GM12875 (cell line): ENCODE measurements at regions not wholly inside any gene's neighbourhood (a gene's known extent, or its start where the extent isn't known, plus 50 kb on each side); places are given as distances from the start of the nearest gene placed in this dataset.

Experiments used
- H3K4me3 ChIP-seq: one replicate; pipeline ENCODE4 v1.5.1; 2011; ENCODE audit warnings: low read depth, low read length, control low read depth
- TF ChIP-seq, protein P1 (sequence below): IDR thresholded peaks from 2 replicates; pipeline ENCODE4 v1.5.1; 2011; ENCODE audit warnings: low read depth, mild to moderate bottlenecking, control low read depth, inconsistent platforms, low read length, moderate library complexity, borderline replicate concordance; ENCODE audit not compliant: insufficient read depth

DNA sequence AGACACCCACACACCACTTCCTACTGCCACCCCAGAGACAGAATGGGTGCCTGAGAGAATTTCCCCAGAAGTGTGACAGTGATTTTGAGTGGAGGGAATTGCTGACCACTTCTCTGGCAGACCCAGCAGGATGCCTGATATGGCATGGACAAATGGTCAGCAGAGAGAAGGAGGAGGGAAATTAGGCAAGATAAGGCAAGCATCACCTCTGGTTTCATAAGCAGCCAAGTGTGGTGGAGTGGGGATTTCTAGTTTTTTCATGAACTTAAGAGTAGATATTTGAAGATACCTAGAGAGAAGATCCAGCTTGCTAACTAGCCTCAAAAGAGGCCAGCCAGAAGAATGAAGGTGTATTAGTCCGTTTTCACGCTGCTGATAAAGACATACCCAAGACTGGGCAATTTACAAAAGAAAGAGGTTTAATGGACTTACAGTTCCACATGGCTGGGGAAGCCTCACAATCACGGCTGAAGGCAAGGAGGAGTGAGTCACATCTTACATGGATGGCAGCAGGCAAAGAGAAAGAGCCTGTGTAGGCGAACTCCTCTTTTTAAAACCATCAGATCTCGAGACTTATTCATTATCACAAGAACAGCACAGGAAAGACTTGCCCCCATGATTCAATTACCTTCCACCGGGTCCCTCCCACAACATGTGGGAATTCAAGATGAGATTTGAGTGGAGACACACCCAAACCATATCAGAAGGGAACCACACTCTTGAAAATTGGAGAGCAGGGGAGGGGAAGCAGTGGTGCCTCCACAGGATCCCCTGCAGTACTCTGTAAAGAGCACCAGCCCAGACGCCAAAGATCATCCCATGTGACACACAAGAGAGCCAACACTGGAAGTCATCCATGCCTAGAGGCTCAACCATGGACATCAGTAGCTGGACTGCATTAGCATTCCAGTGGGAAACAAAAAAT lies 64.2 kb downstream of the RBM43 start:
- H3K4me3 ChIP-seq: no peak overlapping the region

DNA sequence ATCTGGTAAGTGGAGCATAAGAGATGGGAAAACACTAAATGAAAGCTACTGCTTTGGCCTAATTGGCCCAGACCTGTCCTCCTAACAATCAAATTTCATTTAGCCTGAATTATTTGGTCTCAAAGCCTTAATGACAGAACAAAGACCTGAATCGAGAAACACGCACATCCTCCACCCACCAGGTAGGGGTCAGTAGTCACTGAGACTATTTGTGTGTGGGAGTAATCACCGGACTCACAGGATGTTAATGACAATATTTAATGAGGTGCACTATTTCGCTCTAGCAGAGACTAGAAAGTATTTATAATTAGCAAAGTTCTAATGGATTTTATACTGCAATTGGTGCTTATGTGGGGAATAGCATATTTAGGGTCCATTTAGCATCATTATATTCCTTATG lies 68.1 kb downstream of the RBM43 start:
- TF ChIP-seq, protein P1, sequence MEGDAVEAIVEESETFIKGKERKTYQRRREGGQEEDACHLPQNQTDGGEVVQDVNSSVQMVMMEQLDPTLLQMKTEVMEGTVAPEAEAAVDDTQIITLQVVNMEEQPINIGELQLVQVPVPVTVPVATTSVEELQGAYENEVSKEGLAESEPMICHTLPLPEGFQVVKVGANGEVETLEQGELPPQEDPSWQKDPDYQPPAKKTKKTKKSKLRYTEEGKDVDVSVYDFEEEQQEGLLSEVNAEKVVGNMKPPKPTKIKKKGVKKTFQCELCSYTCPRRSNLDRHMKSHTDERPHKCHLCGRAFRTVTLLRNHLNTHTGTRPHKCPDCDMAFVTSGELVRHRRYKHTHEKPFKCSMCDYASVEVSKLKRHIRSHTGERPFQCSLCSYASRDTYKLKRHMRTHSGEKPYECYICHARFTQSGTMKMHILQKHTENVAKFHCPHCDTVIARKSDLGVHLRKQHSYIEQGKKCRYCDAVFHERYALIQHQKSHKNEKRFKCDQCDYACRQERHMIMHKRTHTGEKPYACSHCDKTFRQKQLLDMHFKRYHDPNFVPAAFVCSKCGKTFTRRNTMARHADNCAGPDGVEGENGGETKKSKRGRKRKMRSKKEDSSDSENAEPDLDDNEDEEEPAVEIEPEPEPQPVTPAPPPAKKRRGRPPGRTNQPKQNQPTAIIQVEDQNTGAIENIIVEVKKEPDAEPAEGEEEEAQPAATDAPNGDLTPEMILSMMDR: no peak
- H3K4me3 ChIP-seq: no peak overlapping the region

More for the DNA sequence above, 64.2 kb downstream of the RBM43 start:
- TF ChIP-seq, protein P1: no peak

DNA sequence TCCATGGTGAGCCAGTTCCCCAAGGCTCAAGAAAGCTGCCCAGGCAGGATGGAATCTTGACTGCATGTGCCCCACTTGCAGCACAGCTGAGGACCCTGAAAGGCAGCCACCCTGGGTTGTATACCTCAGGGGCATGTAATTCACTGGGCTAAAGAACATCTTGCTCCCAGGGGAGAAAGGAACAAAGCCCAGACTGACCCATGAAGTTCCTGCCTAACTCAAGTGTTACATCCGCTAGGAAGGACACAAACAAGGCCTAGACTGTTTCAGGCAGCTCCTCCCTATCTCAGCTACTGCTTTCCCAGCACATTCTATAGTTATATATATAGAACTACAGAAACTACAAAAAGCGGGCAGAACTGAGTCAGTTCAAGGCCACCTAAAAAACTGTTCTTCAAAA lies 69.0 kb downstream of the RBM43 start:
- H3K4me3 ChIP-seq: no peak overlapping the region
- TF ChIP-seq, protein P1: no peak

DNA sequence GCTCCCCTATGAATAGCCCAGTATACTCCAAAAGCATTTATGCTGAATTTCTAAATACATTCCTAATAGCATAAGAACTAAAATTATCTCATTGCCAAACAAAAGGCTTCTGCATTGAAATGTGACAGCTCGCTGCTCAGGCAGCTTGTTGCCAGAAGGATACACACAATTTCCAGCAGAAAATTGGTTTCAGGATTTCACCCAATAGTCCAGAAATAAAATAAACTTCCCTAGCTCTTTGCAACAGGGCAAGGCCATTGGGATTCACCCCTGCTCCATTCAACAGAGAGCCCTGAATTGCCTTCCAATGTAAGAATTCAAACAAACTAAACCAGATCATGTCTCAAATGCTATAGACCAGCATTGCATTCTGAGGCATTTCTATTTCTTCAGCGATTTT lies 70.7 kb downstream of the RBM43 start:
- TF ChIP-seq, protein P1: no peak
- H3K4me3 ChIP-seq: no peak overlapping the region

DNA sequence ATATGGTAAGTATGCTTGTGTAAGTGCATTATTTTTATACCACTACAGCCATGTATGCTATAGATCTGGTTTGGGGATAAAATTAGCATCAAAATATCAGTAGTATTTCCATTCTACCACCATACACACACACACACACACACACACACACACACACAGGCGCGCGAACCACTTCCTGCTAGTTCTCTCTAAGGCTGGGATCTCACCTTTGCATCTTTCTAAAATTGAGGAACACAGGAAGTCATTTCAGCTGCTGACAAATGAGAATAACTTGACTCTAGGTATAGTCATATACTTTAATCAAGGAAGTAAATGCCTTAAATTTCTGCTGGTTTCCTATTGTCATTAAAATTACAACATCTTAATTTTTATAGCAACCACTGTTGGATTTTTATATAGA lies 72.5 kb downstream of the RBM43 start:
- no peak overlapping the region for H3K4me3 ChIP-seq
- TF ChIP-seq, protein P1: no peak

DNA sequence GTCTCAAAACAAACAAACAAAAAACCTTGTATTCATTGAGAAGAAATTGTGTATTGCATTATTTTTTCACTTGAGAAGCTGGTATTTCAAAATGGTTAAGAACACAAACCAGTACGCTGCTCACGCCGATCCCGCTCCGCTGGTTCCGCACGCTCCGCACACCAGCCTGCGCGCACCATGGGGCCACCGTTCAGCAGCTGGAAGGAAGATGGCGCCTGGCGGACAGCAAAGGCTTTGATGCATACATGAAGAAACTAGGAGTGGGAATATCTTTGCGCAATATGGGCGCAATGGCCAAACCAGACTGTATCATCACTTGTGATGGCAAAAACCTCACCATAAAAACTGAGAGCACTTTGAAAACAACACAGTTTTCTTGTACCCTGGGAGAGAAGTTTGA lies 75.7 kb downstream of the RBM43 start:
- no peak overlapping the region for H3K4me3 ChIP-seq
- TF ChIP-seq, protein P1: no peak
